ENCODE measurements at regions not wholly inside any gene's neighbourhood (a gene's known extent, or its start where the extent isn't known, plus 50 kb on each side); places are given as distances from the start of the nearest gene placed in this dataset.
"Not testable (repeated sequence)": the region's sequence is repeated elsewhere in the genome, so short reads cannot be mapped to it uniquely, and the experiment has no call there.

- Histone ChIP-seq H3K4me3 (ENCODE audit: severe bottlenecking) (no peak overlapping the region), H3K27ac (ENCODE audit: poor library complexity, severe bottlenecking) (peak overlapping the region; percentile 30), H3K36me3 (ENCODE audit: low read depth) (no peaks in the 10 kb centered on the region), H3K27me3 (ENCODE audit: insufficient read depth, poor library complexity, severe bottlenecking) (no peaks in the 10 kb centered on the region), H3K4me1 (ENCODE audit: insufficient read depth, poor library complexity, severe bottlenecking) (peaks cover 3% of the 10 kb centered on the region), H3K9me3 (ENCODE audit: severe bottlenecking) (no peaks in the 10 kb centered on the region)
- DNase-seq (ENCODE audit: low spot score), result no peak
- peak; percentile 41 for TF ChIP-seq CTCF (IDR thresholded peaks at IDR 0.05; ENCODE audit: poor library complexity, severe bottlenecking)
- peak; percentile 85 for ATAC-seq (ENCODE audit: low read depth)
These were observed 93.7 kb upstream of the WDR75 start for GRCh38 chr2:189347540-189347939.

- DNase-seq (ENCODE audit: low spot score) (no peak), ATAC-seq (ENCODE audit: low read depth) (no peak)
- Histone ChIP-seq H3K9me3 (ENCODE audit: severe bottlenecking) (no peaks in the 10 kb centered on the region), H3K36me3 (ENCODE audit: low read depth) (no peaks in the 10 kb centered on the region), H3K4me1 (ENCODE audit: insufficient read depth, poor library complexity, severe bottlenecking) (peaks cover 3% of the 10 kb centered on the region), H3K4me3 (ENCODE audit: severe bottlenecking) (no peak overlapping the region), H3K27me3 (ENCODE audit: insufficient read depth, poor library complexity, severe bottlenecking) (no peaks in the 10 kb centered on the region), H3K27ac (ENCODE audit: poor library complexity, severe bottlenecking) (peak overlapping the region; percentile 30)
- TF ChIP-seq CTCF (IDR thresholded peaks at IDR 0.05; ENCODE audit: poor library complexity, severe bottlenecking), result no peak
These were observed 92.9 kb upstream of the WDR75 start for GRCh38 chr2:189348369-189348768.

GRCh38 chr2:189350540-189351209 is 90.6 kb upstream of the WDR75 start:
- no peaks in the 10 kb centered on the region for H3K27me3 ChIP-seq (ENCODE audit: insufficient read depth, poor library complexity, severe bottlenecking)
- no peaks in the 10 kb centered on the region for H3K9me3 ChIP-seq (ENCODE audit: severe bottlenecking)
- no peak for ATAC-seq (ENCODE audit: low read depth)
- no peaks in the 10 kb centered on the region for H3K36me3 ChIP-seq (ENCODE audit: low read depth)
- no peak for TF ChIP-seq CTCF (IDR thresholded peaks at IDR 0.05; ENCODE audit: poor library complexity, severe bottlenecking)
- no peak overlapping the region for H3K4me3 ChIP-seq (ENCODE audit: severe bottlenecking)
- no peak overlapping the region for H3K27ac ChIP-seq (ENCODE audit: poor library complexity, severe bottlenecking)
- peaks cover 3% of the 10 kb centered on the region for H3K4me1 ChIP-seq (ENCODE audit: insufficient read depth, poor library complexity, severe bottlenecking)
- no peak for DNase-seq (ENCODE audit: low spot score)

- not testable (repeated sequence) for H3K36me3 ChIP-seq (ENCODE audit: low read depth); H3K4me1 ChIP-seq (ENCODE audit: insufficient read depth, poor library complexity, severe bottlenecking); H3K27me3 ChIP-seq (ENCODE audit: insufficient read depth, poor library complexity, severe bottlenecking); ATAC-seq (ENCODE audit: low read depth); H3K4me3 ChIP-seq (ENCODE audit: severe bottlenecking); H3K9me3 ChIP-seq (ENCODE audit: severe bottlenecking); DNase-seq (ENCODE audit: low spot score); H3K27ac ChIP-seq (ENCODE audit: poor library complexity, severe bottlenecking)
These were observed 89.3 kb upstream of the WDR75 start for GRCh38 chr2:189351933-189352332.

GRCh38 chr2:189357375-189357774 is 83.9 kb upstream of the WDR75 start:
- H3K27ac ChIP-seq (ENCODE audit: poor library complexity, severe bottlenecking); H3K9me3 ChIP-seq (ENCODE audit: severe bottlenecking); DNase-seq (ENCODE audit: low spot score); H3K27me3 ChIP-seq (ENCODE audit: insufficient read depth, poor library complexity, severe bottlenecking); H3K4me1 ChIP-seq (ENCODE audit: insufficient read depth, poor library complexity, severe bottlenecking); H3K4me3 ChIP-seq (ENCODE audit: severe bottlenecking); ATAC-seq (ENCODE audit: low read depth); H3K36me3 ChIP-seq (ENCODE audit: low read depth): not testable (repeated sequence)

GRCh38 chr2:189360861-189361260 is 80.4 kb upstream of the WDR75 start:
- DNase-seq (ENCODE audit: low spot score) (no peak), ATAC-seq (ENCODE audit: low read depth) (no peak)
- no peaks in the 10 kb centered on the region for H3K9me3 ChIP-seq (ENCODE audit: severe bottlenecking)
- no peak overlapping the region for H3K27ac ChIP-seq (ENCODE audit: poor library complexity, severe bottlenecking)
- peaks cover 11% of the 10 kb centered on the region for H3K4me1 ChIP-seq (ENCODE audit: insufficient read depth, poor library complexity, severe bottlenecking)
- no peaks in the 10 kb centered on the region for H3K27me3 ChIP-seq (ENCODE audit: insufficient read depth, poor library complexity, severe bottlenecking)
- no peak overlapping the region for H3K4me3 ChIP-seq (ENCODE audit: severe bottlenecking)
- TF ChIP-seq CTCF (IDR thresholded peaks at IDR 0.05; ENCODE audit: poor library complexity, severe bottlenecking), result no peak
- H3K36me3 ChIP-seq (ENCODE audit: low read depth), result no peaks in the 10 kb centered on the region

All from RWPE2 (cell line).